NCI-H2196 treated with DMSO at 0.1 percent for 48 hours (cell line): ENCODE measurements at regions not wholly inside any gene's neighbourhood (a gene's known extent, or its start where the extent isn't known, plus 50 kb on each side); places are given as distances from the start of the nearest gene placed in this dataset.

ENCODE experiments used
- DNase-seq: peaks from one replicate; lab custom pipeline; 2025; ENCODE audit not compliant: unreplicated experiment; lab: John Stamatoyannopoulos, UW

DNA sequence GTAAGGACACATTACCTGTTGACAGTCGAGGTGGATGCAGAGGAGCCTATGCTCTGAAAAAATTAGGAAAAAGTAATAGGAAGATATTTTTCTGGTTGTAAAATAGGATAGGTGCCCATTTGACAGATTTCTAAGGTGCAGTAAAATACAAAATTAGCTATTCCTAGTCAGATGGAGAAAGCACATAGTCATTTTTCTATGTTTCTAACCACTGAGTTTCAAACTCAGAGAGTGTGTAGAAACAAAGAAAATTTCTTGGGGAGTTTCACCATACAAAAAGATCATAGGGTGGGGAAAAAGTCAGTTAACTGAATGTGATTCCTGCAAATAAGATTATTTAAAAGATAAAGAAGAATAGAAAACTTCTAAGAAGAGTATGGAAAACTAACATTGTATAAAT is 666.9 kb downstream of the KCNT2 start:
- DNase-seq: no peak

DNA sequence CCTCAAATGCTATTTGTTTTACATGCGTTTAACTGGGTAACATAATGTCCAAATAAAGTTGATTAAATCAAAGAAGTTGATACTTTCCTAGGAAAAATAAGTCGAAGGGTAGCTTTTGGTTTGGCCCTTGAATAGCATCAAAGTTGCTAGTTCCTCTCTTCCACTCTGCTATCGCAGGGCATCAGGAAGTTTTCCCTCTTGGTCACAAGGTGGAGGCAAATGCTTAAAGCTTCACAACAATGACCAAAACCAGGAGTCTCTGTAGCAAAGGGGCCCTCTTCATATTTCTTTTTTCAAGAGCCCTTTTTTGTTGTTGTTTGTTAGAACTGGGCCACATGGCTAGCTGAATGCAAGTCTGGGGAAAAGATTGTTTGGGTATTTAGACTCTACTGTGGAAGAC is 668.4 kb downstream of the KCNT2 start:
- DNase-seq: no peak

GRCh38 chr1:195934817-195935553 is 673.3 kb downstream of the KCNT2 start:
- DNase-seq: no peak

- no peak for DNase-seq
Observed at GRCh38 chr1:195933835-195934234, 674.4 kb downstream of the KCNT2 start.

DNA sequence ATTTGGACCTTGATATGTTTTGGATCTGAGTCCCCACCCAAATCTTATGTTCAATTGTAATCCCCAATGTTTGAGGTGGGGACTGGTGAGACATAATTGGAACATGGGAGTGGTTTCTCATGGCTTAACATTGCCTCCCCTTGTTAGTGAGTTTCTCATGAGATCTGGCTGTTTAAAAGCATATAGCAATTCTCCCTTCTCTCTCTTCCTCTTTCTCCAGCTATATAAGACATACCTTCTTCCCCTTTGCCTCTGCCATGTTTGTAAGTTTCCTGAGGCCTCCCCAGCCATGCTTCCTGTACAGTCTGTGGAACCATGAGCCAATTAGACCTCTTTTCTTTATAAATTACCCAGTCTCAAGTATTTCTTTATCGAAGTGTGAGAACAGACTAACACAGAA is 692.4 kb downstream of the KCNT2 start:
- no peak for DNase-seq

DNA sequence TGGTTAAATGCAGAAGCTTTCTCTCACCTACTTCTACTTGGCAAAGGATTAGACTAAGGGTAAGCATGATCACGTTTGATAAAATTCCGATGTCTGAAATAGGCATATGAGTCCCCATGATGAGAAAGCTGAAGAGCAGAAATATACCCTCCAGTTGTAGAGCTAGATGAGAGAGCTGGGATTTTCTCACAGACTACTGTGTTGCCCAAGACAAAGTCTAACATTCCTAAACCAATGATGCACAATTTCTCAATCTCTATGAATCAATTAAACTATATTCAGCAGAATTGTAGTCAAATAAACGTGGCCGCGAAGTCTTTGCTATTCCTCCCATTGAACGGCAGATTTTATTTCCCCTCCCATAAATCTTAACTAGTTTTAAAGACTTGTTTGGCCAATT is 699.2 kb downstream of the KCNT2 start:
- no peak for DNase-seq

DNA sequence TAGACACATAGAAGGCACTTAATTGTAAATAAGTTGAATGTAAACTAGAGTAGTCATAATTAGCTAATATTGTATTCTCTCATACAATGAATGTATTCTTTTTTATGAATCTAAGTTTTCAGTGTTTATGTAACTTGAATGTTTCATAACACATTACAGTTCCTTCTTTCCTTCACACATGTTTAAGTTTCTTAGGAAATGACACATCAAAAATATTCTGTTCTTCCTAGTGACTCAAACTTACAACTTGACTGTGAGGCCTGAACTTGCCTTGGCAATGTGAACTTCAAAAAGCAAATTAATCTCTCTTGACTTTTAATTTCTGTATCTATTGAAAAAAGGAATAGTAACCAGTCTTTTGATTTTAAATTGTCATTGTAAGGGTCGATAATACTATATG is 700.1 kb downstream of the KCNT2 start:
- DNase-seq: no peak

GRCh38 chr1:195903203-195903602 is 705.0 kb downstream of the KCNT2 start:
- no peak for DNase-seq

GRCh38 chr1:195902779-195903178 is 705.5 kb downstream of the KCNT2 start:
- no peak for DNase-seq

DNA sequence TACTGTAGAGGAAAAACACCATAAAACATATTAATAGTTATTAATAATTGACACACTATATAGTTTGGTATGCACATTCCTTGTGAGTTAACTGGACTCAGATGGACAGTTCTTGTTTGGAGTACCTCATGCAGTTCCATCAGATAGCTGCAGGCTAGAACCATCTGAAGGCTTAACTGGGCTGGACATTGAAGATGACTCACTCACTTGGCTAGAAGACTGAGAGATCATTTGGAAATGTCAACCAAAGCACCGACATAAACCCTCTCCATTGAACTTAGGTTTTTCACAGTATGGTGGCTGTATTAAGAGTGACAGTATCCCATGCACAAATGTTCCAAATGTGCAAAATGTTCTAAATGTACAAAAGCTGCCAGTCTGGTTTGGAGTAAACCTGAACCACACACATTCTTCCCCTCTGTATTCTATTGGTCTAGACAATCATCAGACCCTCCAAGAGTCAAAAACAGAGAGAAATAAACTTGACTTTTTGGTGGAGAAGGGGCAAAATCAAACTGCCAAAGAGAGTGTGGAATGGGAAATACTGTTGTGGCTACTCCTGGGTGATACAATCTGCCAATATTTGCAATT is 708.4 kb downstream of the KCNT2 start:
- no peak for DNase-seq

GRCh38 chr1:195898924-195899323 is 709.3 kb downstream of the KCNT2 start:
- DNase-seq: no peak

DNA sequence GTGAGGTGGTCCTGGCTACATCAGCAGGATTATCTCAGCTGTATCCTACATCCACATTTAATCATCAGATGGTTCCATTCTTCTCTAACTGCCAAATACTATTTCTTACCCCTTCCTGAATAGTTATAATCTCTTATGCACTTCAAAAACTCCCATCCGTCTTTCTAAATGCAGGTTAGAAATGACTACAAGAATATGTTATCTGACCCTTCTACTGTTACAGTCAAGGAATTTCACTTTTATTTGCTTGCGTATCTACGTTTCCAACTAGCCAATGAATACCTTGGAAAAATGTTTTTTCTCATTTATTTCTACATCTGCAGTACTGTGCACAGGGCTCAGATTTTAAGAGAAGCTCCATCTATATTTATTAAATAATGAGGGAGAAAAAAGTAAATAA is 709.9 kb downstream of the KCNT2 start:
- DNase-seq: no peak

DNA sequence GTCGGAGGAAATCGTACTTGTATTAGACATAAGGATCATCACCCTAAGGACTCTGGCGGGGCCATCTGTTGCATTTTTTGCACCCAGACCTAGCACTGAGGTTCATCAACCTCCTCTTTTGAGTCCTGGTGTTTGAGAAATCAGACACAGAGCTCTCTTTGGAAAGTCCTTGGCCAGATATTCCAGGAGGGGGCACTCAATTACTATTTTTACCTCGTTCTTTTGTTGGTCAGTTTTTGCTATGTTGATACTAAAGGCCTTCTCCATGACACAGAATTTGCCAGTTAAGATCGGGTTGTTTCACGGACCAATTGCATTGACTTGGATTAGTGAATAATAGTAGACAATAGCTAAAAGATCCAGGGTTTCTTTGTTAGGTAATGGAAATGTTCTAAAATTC is 711.2 kb downstream of the KCNT2 start:
- DNase-seq: no peak

- no peak for DNase-seq
Observed at GRCh38 chr1:195894411-195894810, 713.8 kb downstream of the KCNT2 start.

- no peak for DNase-seq
Observed at GRCh38 chr1:195886000-195886399, 722.2 kb downstream of the KCNT2 start.

DNA sequence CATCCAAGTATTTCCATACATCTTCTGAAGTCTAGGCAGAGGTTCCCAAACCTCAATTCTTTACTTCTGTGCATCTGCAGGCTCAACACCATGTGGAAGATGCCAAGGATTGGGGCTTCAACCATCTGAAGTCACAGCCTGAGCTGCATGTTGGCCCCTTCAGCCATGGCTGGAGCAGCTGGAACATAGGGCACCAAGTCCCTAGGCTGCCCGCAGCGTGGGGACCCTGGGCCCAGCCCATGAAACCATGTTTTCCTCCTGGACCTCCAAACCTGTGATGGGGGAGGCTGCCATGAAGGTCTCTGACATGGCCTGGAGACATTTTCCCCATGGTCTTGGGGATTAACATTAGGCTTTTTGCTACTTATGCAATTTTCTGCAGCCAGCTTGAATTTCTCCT is 729.8 kb downstream of the KCNT2 start:
- DNase-seq: no peak

GRCh38 chr1:195876792-195877191 is 731.4 kb downstream of the KCNT2 start:
- no peak for DNase-seq

- DNase-seq: no peak
Observed at GRCh38 chr1:195872376-195872775, 735.9 kb downstream of the KCNT2 start.

- no peak for DNase-seq
Observed at GRCh38 chr1:195867638-195868037, 740.6 kb downstream of the KCNT2 start.

DNA sequence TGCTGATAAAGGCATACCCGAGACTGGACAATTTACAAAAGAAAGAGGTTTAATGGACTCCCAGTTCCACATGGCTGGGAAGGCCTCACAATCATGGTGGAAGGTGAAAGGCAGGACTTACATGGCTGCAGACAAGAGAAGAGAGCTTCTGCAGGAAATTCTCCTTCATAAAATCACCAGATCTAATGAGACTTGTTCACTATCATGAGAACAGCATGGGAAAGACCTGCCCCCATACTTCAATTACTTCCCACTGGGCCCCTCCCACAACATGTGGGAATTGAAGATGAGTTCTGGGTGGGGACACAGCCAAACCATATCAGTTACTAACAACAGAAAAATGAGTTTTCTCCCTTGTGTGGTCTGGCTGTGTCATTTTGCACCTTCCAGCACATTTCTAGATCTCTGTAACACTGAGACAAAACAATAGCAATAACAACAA is 741.4 kb downstream of the KCNT2 start:
- DNase-seq: no peak

- DNase-seq: no peak
Observed at GRCh38 chr1:195866091-195866780, 742.0 kb downstream of the KCNT2 start.

DNA sequence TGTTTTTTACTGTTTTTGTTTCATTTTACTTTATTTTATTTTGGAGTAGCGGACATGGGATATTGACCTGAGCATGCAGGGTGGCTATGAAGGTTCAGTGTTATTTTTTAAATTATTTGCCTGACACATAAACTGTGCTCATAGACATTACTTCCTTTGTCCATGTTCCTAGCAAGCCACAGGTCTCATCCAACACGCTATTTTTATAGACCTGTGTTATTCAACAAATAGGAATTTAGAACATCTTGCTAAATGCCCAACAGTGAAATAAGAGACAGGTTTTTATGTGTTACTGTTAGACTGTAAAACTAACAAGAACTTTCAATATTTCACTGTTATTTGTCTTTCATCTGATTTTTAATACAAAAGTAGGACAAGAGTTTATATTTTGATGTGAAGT is 756.4 kb downstream of the KCNT2 start:
- DNase-seq: no peak
